GM08714 (cell line): ENCODE measurements at regions not wholly inside any gene's neighbourhood (a gene's known extent, or its start where the extent isn't known, plus 50 kb on each side); places are given as distances from the start of the nearest gene placed in this dataset.

Experiments
- H3K4me3 ChIP-seq: fragments of 200-500 bp; sonication (Bioruptor generic); 2 replicates; pipeline ENCODE4 v1.5.1; 2014; ENCODE audit warnings: mild to moderate bottlenecking, low read length, inconsistent platforms
- ZNF274 ChIP-seq: IDR thresholded peaks from 2 replicates; pipeline ENCODE4 v1.6.1; 2012; ENCODE audit warnings: mild to moderate bottlenecking, low read depth, low read length

DNA sequence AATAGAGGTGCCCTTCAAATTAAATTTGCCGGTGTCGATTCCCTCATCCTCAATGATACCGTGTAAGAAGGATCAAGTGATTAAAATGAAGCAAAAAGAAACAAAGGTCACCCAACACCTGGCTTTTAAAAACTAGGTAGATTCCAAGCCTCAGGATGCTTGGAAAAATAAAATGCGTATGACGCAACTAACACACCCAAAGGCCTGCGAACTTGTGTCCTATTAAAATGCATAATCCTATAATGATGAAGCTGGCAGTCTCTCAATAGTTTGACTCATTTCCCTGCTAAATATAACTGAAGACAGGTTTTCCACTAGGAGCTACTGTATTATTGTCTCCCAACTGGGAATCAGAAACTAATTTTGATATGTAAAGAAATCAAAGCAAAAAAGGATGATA lies 263.2 kb downstream of the DHX15 start:
- H3K4me3 ChIP-seq = no peak overlapping the region

DNA sequence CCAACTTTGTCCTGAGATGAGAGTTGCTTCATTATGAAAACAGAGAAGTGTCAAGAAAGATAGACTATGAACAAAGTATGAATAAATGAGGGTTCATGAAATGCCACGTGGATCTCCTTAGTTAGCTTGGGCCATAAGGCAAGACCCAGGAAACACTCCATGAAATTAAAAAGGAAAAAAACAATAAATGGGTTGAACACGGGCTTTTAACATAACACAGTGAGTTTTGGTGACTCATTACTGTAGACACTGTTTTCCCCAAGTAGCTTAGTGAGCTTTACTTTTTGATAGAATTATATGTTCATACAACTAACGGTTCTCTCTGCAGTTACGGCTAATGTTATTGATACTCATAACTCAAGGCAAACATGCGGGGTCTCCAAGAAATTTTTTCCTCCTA lies 265.0 kb downstream of the DHX15 start:
- no peak for TF ChIP-seq ZNF274
- H3K4me3 ChIP-seq = no peak overlapping the region

More for the DNA sequence above, 263.2 kb downstream of the DHX15 start:
- no peak for TF ChIP-seq ZNF274

- H3K4me3 ChIP-seq = no peak overlapping the region
- no peak for TF ChIP-seq ZNF274
Observed at GRCh38 chr4:24315056-24315455, 269.3 kb downstream of the DHX15 start.

GRCh38 chr4:24312261-24312913 lies 272.0 kb downstream of the DHX15 start:
- TF ChIP-seq ZNF274 = no peak
- no peak overlapping the region for H3K4me3 ChIP-seq

DNA sequence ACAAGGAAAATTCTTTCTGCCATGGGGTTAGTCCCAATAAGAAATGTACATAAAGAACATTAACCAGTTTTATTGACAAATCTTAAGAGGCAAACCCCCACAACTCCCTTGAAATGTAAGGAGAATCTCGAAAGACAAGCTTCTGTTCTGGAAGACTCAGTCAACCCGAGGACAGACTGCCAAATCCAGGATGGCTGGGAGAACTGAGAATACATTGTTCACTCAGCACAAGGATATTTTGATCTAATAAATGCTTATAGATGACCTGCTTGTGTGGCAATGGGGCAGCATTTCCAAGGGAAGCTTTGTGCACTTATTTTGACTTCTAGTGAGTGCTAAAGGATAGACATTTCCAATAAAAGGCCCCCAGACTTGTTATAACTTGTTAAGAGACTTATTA lies 280.4 kb downstream of the DHX15 start:
- H3K4me3 ChIP-seq = no peak overlapping the region
- TF ChIP-seq ZNF274 = no peak

GRCh38 chr4:24298911-24299310 lies 285.4 kb downstream of the DHX15 start:
- no peak for TF ChIP-seq ZNF274
- no peak overlapping the region for H3K4me3 ChIP-seq

GRCh38 chr4:24287096-24287495 lies 297.3 kb downstream of the DHX15 start:
- no peak for TF ChIP-seq ZNF274

DNA sequence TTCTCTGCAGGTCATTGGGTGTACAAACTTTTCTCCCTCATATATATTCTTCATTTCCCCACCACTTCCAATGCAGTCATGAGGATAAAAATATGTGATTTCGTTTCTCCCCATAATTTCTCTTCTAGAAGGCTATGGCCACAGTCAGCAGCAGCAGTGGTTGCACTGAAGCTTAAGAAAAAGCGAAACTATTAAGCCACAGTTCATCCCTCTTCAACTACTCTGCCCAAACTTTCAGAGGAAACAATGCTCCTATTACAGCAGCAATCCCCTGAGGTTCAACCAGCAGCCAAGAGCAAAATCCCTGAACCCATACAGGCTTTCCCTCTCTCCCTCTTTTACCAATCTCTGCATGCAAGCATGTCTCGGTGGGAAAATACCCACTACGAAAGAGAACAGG lies 298.6 kb downstream of the DHX15 start:
- no peak overlapping the region for H3K4me3 ChIP-seq
- no peak for TF ChIP-seq ZNF274

More at GRCh38 chr4:24287096-24287495, 297.3 kb downstream of the DHX15 start:
- H3K4me3 ChIP-seq = no peak overlapping the region

- no peak overlapping the region for H3K4me3 ChIP-seq
- TF ChIP-seq ZNF274 = no peak
Observed at GRCh38 chr4:24282446-24282845, 301.9 kb downstream of the DHX15 start.

DNA sequence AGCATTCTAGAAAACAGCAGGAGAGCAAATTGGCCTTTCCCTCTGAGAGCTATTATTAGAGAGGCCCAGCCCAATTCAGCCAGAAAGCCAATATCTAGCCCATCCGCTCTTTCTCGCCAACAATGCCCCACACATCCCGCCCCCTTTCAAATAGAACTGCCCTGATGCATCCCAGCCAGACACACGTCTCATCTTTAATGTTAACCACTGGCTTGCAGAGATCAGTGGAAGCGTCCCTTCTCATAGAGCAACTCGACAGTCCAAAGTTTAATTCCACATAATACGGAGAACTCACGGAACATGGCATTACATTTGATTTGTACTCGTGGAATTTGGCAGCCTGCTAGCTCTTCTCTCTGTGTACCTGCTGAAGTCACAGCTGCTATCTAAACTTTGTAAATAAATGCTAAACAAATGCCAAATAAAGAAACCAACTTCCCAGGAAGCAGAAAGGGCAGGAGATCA lies 304.4 kb downstream of the DHX15 start:
- no peak overlapping the region for H3K4me3 ChIP-seq
- no peak for TF ChIP-seq ZNF274

GRCh38 chr4:24279469-24279868 lies 304.9 kb downstream of the DHX15 start:
- no peak for TF ChIP-seq ZNF274
- no peak overlapping the region for H3K4me3 ChIP-seq

- no peak overlapping the region for H3K4me3 ChIP-seq
- TF ChIP-seq ZNF274 = no peak
Observed at GRCh38 chr4:24278693-24279092, 305.7 kb downstream of the DHX15 start.

GRCh38 chr4:24274381-24274941 lies 309.9 kb downstream of the DHX15 start:
- no peak overlapping the region for H3K4me3 ChIP-seq
- no peak for TF ChIP-seq ZNF274

DNA sequence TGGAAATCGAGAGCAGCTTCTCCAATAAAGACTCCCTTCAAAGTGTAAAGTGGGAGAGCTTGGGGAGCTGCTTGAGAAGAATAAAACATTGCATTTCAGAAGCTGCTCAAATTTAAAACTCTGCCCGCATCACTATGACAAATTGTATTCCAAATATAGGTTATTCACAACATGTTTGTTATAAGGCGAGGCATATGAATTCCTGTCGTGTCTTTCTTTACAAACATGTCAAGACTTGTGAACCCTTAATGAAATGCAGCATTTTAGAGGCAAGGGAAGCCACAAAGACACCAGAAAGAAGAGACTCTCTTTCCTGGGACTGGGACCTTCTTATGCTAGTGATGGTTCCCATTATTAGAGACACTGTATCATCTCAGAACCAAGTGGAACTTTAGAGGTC lies 311.2 kb downstream of the DHX15 start:
- H3K4me3 ChIP-seq = no peak overlapping the region
- TF ChIP-seq ZNF274 = no peak

- no peak overlapping the region for H3K4me3 ChIP-seq
- no peak for TF ChIP-seq ZNF274
Observed at GRCh38 chr4:24266951-24267722, 317.2 kb downstream of the DHX15 start.
